PC-3 (cell line): ENCODE measurements at regions not wholly inside any gene's neighbourhood (a gene's known extent, or its start where the extent isn't known, plus 50 kb on each side); places are given as distances from the start of the nearest gene placed in this dataset.

Experiments used
- EZH2phosphoT487 ChIP-seq: fragments of 300-600 bp; sonication (generic); IDR thresholded peaks from 2 replicates; pipeline ENCODE4 v1.6.1; 2018; ENCODE audit warnings: mild to moderate bottlenecking, antibody characterized with exemption, low read length, borderline replicate concordance
- TF ChIP-seq, protein P1 (sequence below): fragments of 300-600 bp; sonication (generic); conservative IDR thresholded peaks from 2 replicates; pipeline ENCODE4 v1.5.1; 2017; ENCODE audit warnings: antibody characterized with exemption, low read depth, mild to moderate bottlenecking, low read length

DNA sequence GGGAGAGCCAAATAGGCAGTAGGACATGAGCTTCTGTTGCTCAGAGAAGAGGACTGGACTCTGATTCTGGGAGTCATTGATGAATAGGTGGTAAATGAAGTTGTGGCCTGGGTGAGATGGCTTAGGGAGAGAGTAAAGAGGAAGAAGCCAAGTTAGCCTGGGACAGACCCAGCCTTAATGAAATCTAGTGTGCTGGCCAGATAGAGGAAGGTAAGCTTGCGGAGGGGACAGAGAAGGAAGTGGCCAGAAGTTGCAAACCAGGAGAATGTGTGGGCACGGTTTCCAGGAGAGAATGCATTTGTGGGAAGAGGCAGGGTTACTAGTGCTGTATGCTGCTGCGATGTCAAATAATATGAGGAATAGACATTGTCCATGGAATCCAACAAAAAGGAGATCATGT is 83.3 kb upstream of the OLFM4 start:
- TF ChIP-seq EZH2phosphoT487, result no peak
- TF ChIP-seq, protein P1, sequence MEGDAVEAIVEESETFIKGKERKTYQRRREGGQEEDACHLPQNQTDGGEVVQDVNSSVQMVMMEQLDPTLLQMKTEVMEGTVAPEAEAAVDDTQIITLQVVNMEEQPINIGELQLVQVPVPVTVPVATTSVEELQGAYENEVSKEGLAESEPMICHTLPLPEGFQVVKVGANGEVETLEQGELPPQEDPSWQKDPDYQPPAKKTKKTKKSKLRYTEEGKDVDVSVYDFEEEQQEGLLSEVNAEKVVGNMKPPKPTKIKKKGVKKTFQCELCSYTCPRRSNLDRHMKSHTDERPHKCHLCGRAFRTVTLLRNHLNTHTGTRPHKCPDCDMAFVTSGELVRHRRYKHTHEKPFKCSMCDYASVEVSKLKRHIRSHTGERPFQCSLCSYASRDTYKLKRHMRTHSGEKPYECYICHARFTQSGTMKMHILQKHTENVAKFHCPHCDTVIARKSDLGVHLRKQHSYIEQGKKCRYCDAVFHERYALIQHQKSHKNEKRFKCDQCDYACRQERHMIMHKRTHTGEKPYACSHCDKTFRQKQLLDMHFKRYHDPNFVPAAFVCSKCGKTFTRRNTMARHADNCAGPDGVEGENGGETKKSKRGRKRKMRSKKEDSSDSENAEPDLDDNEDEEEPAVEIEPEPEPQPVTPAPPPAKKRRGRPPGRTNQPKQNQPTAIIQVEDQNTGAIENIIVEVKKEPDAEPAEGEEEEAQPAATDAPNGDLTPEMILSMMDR, result no peak
